SK-N-SH (cell line): ENCODE measurements at regions not wholly inside any gene's neighbourhood (a gene's known extent, or its start where the extent isn't known, plus 50 kb on each side); places are given as distances from the start of the nearest gene placed in this dataset.

ENCODE experiments used
- CTCF ChIA-PET: fragments of 300-600, 350-600 bp; formaldehyde crosslinking; extraction: SDS; loops from one replicate; lab custom pipeline; 2021; lab: Yijun Ruan, JAX
- POLR2A ChIA-PET: fragments of 350-600 bp; sonication (Branson Sonifier 250); formaldehyde crosslinking; extraction: SDS; loops from one replicate; lab custom pipeline; 2020; ENCODE audit warnings: antibody characterized with exemption, inconsistent platforms; lab: Yijun Ruan, JAX
- DNase-seq: peaks from one replicate; pipeline ENCODE4 v3.0.0; 2012
- H2AFZ ChIP-seq: fragments of 200-600 bp; sonication (generic); 2 replicates; pipeline ENCODE4 v1.8.1; 2016; ENCODE audit warnings: antibody characterized with exemption, mild to moderate bottlenecking, low read depth
- H3F3A ChIP-seq: fragments of 200-600 bp; sonication (generic); replicated peaks from 2 replicates; pipeline ENCODE3; 2016; ENCODE audit warnings: antibody characterized with exemption, mild to moderate bottlenecking; ENCODE audit not compliant: insufficient read depth
- H3K27ac ChIP-seq, 2 experiments: fragments of 200-500 bp in 1 of 2; fragments of 200-600 bp in 1 of 2; sonication (Bioruptor generic) in 1 of 2; sonication (generic), shearing (Covaris generic) in 1 of 2; 2 replicates each; pipeline versions ENCODE4 v1.5.1 to v1.6.1; 2014 to 2016; ENCODE audit warnings: low read depth in 2 of 2, inconsistent platforms in 1 of 2, low read length in 1 of 2, mild to moderate bottlenecking in 1 of 2, mixed read lengths in 1 of 2
- H3K27me3 ChIP-seq: fragments of 200-600 bp; sonication (generic), shearing (Covaris generic); 2 replicates; pipeline ENCODE4 v1.6.1; 2016; ENCODE audit warnings: mixed run types; ENCODE audit not compliant: insufficient read depth
- H3K36me3 ChIP-seq, 2 experiments: fragments of 200-500 bp in 1 of 2; fragments of 200-600 bp in 1 of 2; sonication (Bioruptor generic) in 1 of 2; sonication (generic) in 1 of 2; replicated peaks in 1 of 2; 2 replicates each; pipeline versions ENCODE3 to v1.5.1; 2014 to 2016; ENCODE audit warnings: low read length in 1 of 2, mild to moderate bottlenecking in 1 of 2; ENCODE audit not compliant: insufficient read depth in 2 of 2, control insufficient read depth in 1 of 2
- H3K4me1 ChIP-seq, 2 experiments: fragments of 200-500 bp in 1 of 2; fragments of 200-600 bp in 1 of 2; sonication (Bioruptor generic) in 1 of 2; sonication (generic), shearing (Covaris generic) in 1 of 2; 2 replicates each; pipeline versions ENCODE4 v1.5.1 to v1.6.1; 2014 to 2016; ENCODE audit warnings: low read depth in 1 of 2, low read length in 1 of 2, mixed run types in 1 of 2; ENCODE audit not compliant: insufficient read depth in 2 of 2, control insufficient read depth in 1 of 2
- H3K4me2 ChIP-seq: fragments of 200-600 bp; sonication (generic), shearing (Covaris generic); 2 replicates; pipeline ENCODE4 v1.6.1; 2017; ENCODE audit warnings: mixed run types
- H3K4me3 ChIP-seq, 2 experiments: fragments of 200-500 bp in 1 of 2; fragments of 200-600 bp in 1 of 2; sonication (Bioruptor generic) in 1 of 2; sonication (generic), shearing (Covaris generic) in 1 of 2; 2 replicates each; pipeline versions ENCODE4 v1.5.1 to v1.8.1; 2014 to 2016; ENCODE audit warnings: low read depth in 2 of 2, inconsistent platforms in 1 of 2, low read length in 1 of 2, mild to moderate bottlenecking in 1 of 2, mixed read lengths in 1 of 2, moderate library complexity in 1 of 2
- H3K79me2 ChIP-seq: fragments of 200-600 bp; sonication (generic); 2 replicates; pipeline ENCODE4 v1.8.1; 2017; ENCODE audit warnings: mild to moderate bottlenecking; ENCODE audit not compliant: insufficient read depth
- H3K9ac ChIP-seq: fragments of 200-600 bp; sonication (generic); 2 replicates; pipeline ENCODE4 v1.6.1; 2017; ENCODE audit warnings: mixed run types
- H3K9me2 ChIP-seq: fragments of 200-600 bp; sonication (generic); 2 replicates; pipeline ENCODE4 v1.6.1; 2017; ENCODE audit warnings: mixed run types
- H3K9me3 ChIP-seq: fragments of 200-600 bp; sonication (generic); 2 replicates; pipeline ENCODE4 v1.6.1; 2017; ENCODE audit warnings: mixed run types, mild to moderate bottlenecking, moderate library complexity
- H4K20me1 ChIP-seq: fragments of 200-600 bp; sonication (generic); 2 replicates; pipeline ENCODE4 v1.6.1; 2017; ENCODE audit warnings: mild to moderate bottlenecking, mixed run types; ENCODE audit not compliant: insufficient read depth
- CHD2 ChIP-seq: fragments of 150-350 bp; IDR thresholded peaks from 2 replicates; pipeline ENCODE4 v1.6.1; 2018; ENCODE audit warnings: low read length; ENCODE audit not compliant: partially characterized antibody
- ELF1 ChIP-seq: IDR thresholded peaks from 2 replicates; pipeline ENCODE4 v1.4.0; 2012
- EP300 ChIP-seq, 2 experiments: IDR thresholded peaks; 2 replicates each; pipeline versions ENCODE4 v1.4.0 to v1.6.1; 2012; ENCODE audit warnings: borderline replicate concordance in 1 of 2, low read depth in 1 of 2, low read length in 1 of 2
- FOXJ3 ChIP-seq: sonication (generic); formaldehyde crosslinking; IDR thresholded peaks from 2 replicates; pipeline ENCODE4 v1.5.1; 2020; ENCODE audit warnings: mild to moderate bottlenecking, missing genetic modification reagents
- FOXM1 ChIP-seq: IDR thresholded peaks from 2 replicates; pipeline ENCODE4 v1.4.0; 2012; ENCODE audit warnings: low read depth, mild to moderate bottlenecking
- GATA2 ChIP-seq: sonication (generic); formaldehyde crosslinking; IDR thresholded peaks from 2 replicates; pipeline ENCODE4 v1.5.0; 2020; ENCODE audit warnings: mild to moderate bottlenecking, missing genetic modification reagents
- MXI1 ChIP-seq: IDR thresholded peaks from 2 replicates; pipeline ENCODE4 v1.6.1; 2012; ENCODE audit warnings: mild to moderate bottlenecking, low read depth, low read length, improper control_type of control experiment
- NFIC ChIP-seq: IDR thresholded peaks from 2 replicates; pipeline ENCODE4 v1.4.0; 2012; ENCODE audit warnings: borderline replicate concordance
- NRF1 ChIP-seq: IDR thresholded peaks from 2 replicates; pipeline ENCODE4 v1.6.1; 2012; ENCODE audit warnings: low read depth, mild to moderate bottlenecking, low read length
- POLR2AphosphoS5 ChIP-seq: IDR thresholded peaks from 2 replicates; pipeline ENCODE4 v1.6.1; 2012; ENCODE audit warnings: low read depth, low read length
- RCOR1 ChIP-seq: fragments of 150-350 bp; IDR thresholded peaks from 2 replicates; pipeline ENCODE4 v1.6.1; 2017; ENCODE audit warnings: antibody characterized with exemption, low read length
- RFX5 ChIP-seq: IDR thresholded peaks from 2 replicates; pipeline ENCODE4 v1.6.1; 2012; ENCODE audit warnings: mild to moderate bottlenecking, improper control_type of control experiment, low read length
- RXRA ChIP-seq: IDR thresholded peaks from 2 replicates; pipeline ENCODE4 v1.4.0; 2012; ENCODE audit warnings: low read depth, mild to moderate bottlenecking, borderline replicate concordance
- SIN3A ChIP-seq: IDR thresholded peaks from 2 replicates; pipeline ENCODE4 v1.6.1; 2012; ENCODE audit warnings: low read depth, mild to moderate bottlenecking, low read length, moderate library complexity, borderline replicate concordance
- SMC3 ChIP-seq: IDR thresholded peaks from 2 replicates; pipeline ENCODE4 v1.6.1; 2012; ENCODE audit warnings: low read depth, low read length, improper control_type of control experiment
- TAF1 ChIP-seq: IDR thresholded peaks from 2 replicates; pipeline ENCODE4 v1.6.1; 2012; ENCODE audit warnings: low read depth, mild to moderate bottlenecking, low read length, moderate library complexity, borderline replicate concordance
- TEAD4 ChIP-seq: IDR thresholded peaks from 2 replicates; pipeline ENCODE4 v1.4.0; 2012; ENCODE audit warnings: mild to moderate bottlenecking, borderline replicate concordance; ENCODE audit not compliant: insufficient read depth
- YY1 ChIP-seq: IDR thresholded peaks from 2 replicates; pipeline ENCODE4 v1.4.0; 2012; ENCODE audit warnings: low read depth, mild to moderate bottlenecking
- WGBS: methylation state at CpG from one replicate; pipeline ENCODE4 v1.1.6; 2017; ENCODE audit warnings: low lambda C conversion rate; 5-methylcytosine and 5-hydroxymethylcytosine counted together
- TF ChIP-seq, protein P1 (sequence below): IDR thresholded peaks from 2 replicates; pipeline ENCODE4 v1.6.1; 2012; ENCODE audit warnings: mild to moderate bottlenecking, low read depth, low read length, moderate library complexity
- TF ChIP-seq, protein P2 (sequence below): IDR thresholded peaks from 2 replicates; pipeline ENCODE4; 2012

DNA sequence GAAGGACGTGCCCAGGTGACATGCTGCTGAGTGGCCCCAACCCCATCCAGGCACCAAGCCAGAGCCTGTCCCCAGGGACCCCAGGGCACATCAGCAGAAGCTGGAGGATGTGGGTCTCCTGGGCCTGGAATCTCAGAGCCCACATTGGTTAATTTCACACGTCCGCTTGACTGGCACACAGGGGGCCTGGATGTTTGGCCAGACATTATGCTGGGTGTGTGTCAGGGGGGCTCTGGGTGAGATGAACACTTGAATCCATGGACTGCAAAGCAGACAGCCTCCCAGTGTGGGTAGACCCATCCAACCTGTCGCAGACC lies 79.1 kb upstream of the RET start (continued):
- TF ChIP-seq, protein P1, sequence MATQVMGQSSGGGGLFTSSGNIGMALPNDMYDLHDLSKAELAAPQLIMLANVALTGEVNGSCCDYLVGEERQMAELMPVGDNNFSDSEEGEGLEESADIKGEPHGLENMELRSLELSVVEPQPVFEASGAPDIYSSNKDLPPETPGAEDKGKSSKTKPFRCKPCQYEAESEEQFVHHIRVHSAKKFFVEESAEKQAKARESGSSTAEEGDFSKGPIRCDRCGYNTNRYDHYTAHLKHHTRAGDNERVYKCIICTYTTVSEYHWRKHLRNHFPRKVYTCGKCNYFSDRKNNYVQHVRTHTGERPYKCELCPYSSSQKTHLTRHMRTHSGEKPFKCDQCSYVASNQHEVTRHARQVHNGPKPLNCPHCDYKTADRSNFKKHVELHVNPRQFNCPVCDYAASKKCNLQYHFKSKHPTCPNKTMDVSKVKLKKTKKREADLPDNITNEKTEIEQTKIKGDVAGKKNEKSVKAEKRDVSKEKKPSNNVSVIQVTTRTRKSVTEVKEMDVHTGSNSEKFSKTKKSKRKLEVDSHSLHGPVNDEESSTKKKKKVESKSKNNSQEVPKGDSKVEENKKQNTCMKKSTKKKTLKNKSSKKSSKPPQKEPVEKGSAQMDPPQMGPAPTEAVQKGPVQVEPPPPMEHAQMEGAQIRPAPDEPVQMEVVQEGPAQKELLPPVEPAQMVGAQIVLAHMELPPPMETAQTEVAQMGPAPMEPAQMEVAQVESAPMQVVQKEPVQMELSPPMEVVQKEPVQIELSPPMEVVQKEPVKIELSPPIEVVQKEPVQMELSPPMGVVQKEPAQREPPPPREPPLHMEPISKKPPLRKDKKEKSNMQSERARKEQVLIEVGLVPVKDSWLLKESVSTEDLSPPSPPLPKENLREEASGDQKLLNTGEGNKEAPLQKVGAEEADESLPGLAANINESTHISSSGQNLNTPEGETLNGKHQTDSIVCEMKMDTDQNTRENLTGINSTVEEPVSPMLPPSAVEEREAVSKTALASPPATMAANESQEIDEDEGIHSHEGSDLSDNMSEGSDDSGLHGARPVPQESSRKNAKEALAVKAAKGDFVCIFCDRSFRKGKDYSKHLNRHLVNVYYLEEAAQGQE: no peak
- no peak for TF ChIP-seq YY1
- TF ChIP-seq SMC3: no peak
- TF ChIP-seq, protein P2, sequence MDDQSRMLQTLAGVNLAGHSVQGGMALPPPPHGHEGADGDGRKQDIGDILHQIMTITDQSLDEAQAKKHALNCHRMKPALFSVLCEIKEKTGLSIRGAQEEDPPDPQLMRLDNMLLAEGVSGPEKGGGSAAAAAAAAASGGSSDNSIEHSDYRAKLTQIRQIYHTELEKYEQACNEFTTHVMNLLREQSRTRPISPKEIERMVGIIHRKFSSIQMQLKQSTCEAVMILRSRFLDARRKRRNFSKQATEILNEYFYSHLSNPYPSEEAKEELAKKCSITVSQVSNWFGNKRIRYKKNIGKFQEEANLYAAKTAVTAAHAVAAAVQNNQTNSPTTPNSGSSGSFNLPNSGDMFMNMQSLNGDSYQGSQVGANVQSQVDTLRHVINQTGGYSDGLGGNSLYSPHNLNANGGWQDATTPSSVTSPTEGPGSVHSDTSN: no peak
- TF ChIP-seq, all 33 proteins: peak for 0

DNA sequence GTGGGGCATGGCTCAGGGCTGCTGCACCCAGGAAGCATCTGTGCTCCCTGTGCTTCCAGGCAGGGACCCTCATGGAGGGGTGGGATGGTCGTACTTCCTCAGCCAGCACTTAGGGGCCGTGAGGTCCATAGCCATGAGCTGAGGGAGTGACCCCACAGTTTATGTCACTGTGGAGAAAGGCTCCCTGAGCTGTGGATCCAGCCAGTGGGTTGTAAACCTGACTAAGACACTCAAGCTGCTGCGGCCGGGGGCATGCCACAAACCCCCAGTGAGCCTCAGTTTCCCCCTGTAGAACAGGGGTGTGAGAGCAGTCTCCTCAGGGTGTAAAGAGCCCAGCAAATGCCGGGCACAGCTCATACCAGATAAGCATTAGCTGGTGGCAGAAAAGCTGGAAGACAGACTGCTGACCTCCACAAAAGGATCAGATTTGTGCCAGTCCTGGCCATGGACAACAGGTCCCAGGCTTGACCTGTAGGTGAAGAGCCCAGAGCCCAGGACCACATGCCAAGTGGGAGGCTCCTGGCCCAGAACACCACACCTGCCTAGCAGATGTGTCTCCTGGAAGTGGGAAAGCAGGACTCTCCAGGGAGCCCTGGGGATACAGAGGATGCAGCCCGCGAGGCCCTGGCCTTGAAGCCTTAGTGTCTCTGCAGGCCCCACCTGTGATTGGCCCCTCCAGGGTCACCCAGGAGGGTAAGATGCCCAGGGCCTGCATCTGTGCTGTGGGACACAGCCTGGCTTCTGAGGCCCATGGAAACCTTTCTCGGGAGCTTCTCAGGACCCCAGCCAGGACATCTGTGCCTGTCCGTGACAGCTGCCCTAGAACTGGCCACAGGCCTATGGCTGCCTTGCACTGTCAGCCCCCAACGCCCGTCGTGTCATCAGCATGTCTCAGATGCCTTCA lies 78.1 kb upstream of the RET start:
- no peaks in the 10 kb centered on the region for H3K27me3 ChIP-seq
- H3K27ac ChIP-seq: peak overlapping the region in 1 of 2 experiments; percentile 64; a peak in 1 of 4 replicates
- peaks cover 0 to 33% of the 10 kb centered on the region in 2 experiments; a peak in 1 of 4 replicates for H3K4me1 ChIP-seq
- CTCF ChIA-PET: interaction anchor here (0.8 to 1.8 kb wide), 4 partner anchors 42 to 108 kb away, joined by 3 to 6 read pairs (median 3); no protein-coding TSS in a partner anchor
- TF ChIP-seq FOXM1: no peak
- no peak for TF ChIP-seq YY1
- 0 out of 4 replicates have a peak, but pooled peaks of 1 of the 2 experiments have one; percentile 23 for TF ChIP-seq EP300 (IDR thresholded peaks at IDR 0.05; ENCODE audit: borderline replicate concordance in 1 of 2, low read depth in 1 of 2, low read length in 1 of 2)
- no peak overlapping the region for H3K4me2 ChIP-seq
- H2AFZ ChIP-seq: no peak overlapping the region
- no peak overlapping the region for H3K4me3 ChIP-seq
- no peaks in the 10 kb centered on the region for H4K20me1 ChIP-seq
- POLR2A ChIA-PET: interaction anchor here (0.7 to 0.9 kb wide), 2 partner anchors 28 to 57 kb away, joined by 3 read pairs; no protein-coding TSS in a partner anchor
- no peaks in the 10 kb centered on the region for H3K9me3 ChIP-seq
- no peaks in the 10 kb centered on the region for H3K9me2 ChIP-seq
- WGBS: 50% methylated on average over 11 of the region's 12 CpGs
- no peak overlapping the region for H3K9ac ChIP-seq
- H3F3A ChIP-seq: no peaks in the 10 kb centered on the region
- peak; percentile 37 for DNase-seq
- H3K36me3 ChIP-seq: no peaks in the 10 kb centered on the region
- H3K79me2 ChIP-seq: no peaks in the 10 kb centered on the region

DNA sequence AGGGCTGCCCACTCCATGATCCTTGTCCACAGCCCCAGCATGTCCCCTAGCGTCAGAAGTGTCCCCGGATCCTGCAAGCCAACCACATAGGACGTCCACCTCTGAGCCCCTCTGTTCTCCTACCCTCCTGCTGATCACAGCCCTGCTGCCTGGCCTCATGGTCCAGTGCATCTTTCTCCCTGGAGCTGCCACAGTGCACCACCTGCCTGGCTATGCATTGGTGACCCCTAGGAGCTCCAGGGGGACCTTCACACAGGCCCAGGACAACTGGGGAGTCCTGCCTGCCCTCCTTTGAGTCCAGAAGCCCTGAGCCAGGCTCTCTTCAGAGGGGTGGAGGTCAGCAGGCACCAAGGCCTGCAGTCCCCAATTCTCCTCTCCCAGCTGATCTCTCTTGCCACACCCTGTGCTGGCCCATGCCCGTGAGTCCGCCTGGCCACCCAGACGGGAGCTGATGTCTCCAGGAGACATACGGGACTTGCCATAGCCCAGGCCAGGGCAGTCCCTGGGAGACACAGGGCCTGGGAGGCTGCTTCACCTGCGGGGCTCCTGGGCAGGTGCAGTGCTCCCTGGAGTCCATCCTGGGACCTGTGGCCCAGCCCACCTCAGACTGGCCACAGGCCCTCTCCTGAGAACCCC lies 77.4 kb upstream of the RET start:
- Histone ChIP-seq H4K20me1 (no peaks in the 10 kb centered on the region), H3K27me3 (no peaks in the 10 kb centered on the region), H2AFZ (no peak overlapping the region), H3K4me3 (no peak overlapping the region), H3F3A (no peaks in the 10 kb centered on the region), H3K4me1 (peaks cover 0 to 33% of the 10 kb centered on the region in 2 experiments; a peak in 1 of 4 replicates), H3K9ac (no peak overlapping the region), H3K9me3 (no peaks in the 10 kb centered on the region), H3K36me3 (no peaks in the 10 kb centered on the region), H3K27ac (peak overlapping the region in 1 of 2 experiments; percentile 64; a peak in 1 of 4 replicates), H3K79me2 (no peaks in the 10 kb centered on the region), H3K9me2 (no peaks in the 10 kb centered on the region), H3K4me2 (no peak overlapping the region)
- ChIA-PET CTCF (interaction anchor here (0.8 to 1.0 kb wide), 2 partner anchors 42 to 45 kb away, joined by 3 read pairs; no protein-coding TSS in a partner anchor), POLR2A (interaction anchor here (0.7 kb wide), 1 partner anchor 29 kb away, joined by 3 read pairs; no protein-coding TSS in a partner anchor)
- peak; percentile 19 for DNase-seq
- WGBS: 61% methylated on average over 6 of the region's 8 CpGs
- TF ChIP-seq SIN3A (no peak), GATA2 (no peak), TEAD4 (no peak), RCOR1 (no peak), EP300 (IDR thresholded peaks at IDR 0.05; ENCODE audit: borderline replicate concordance in 1 of 2, low read depth in 1 of 2, low read length in 1 of 2) (no peak), RFX5 (no peak), NRF1 (no peak), CHD2 (no peak), ELF1 (no peak), NFIC (no peak), TAF1 (no peak), MXI1 (no peak), SMC3 (no peak), FOXJ3 (CRISPR knock-in tag) (no peak), RXRA (no peak), POLR2AphosphoS5 (no peak)
